ENCODE measurements at regions not wholly inside any gene's neighbourhood (a gene's known extent, or its start where the extent isn't known, plus 50 kb on each side); places are given as distances from the start of the nearest gene placed in this dataset.

- no peaks in the 10 kb centered on the region for H4K20me1 ChIP-seq (ENCODE audit: insufficient read depth)
- intact Hi-C loops (cut with micrococcal nuclease), result no loop called here
- no peak for ATAC-seq
- no TSS peak for BruUV-seq (replicated peaks)
- H3K36me3 ChIP-seq (ENCODE audit: control insufficient read depth in 1 of 2, insufficient read depth in 2 of 2, low read length in 2 of 2), result no peaks in the 10 kb centered on the region
- DNase-seq (ENCODE audit: low read depth, low spot score), result no peak
- H3K27me3 ChIP-seq (ENCODE audit: insufficient read depth, low read length), result no peaks in the 10 kb centered on the region
- no peaks in the 10 kb centered on the region for H3K79me2 ChIP-seq (ENCODE audit: insufficient read depth, low read length)
- no peaks in the 10 kb centered on the region for H3K9me2 ChIP-seq (ENCODE audit: insufficient read depth)
- H3K4me3 ChIP-seq (replicated peaks in 1 of 2; ENCODE audit: low read depth in 1 of 2, low read length in 2 of 2), result no peak overlapping the region
- no peak overlapping the region for H3K4me2 ChIP-seq (ENCODE audit: low read length)
- no peak overlapping the region for H3K27ac ChIP-seq (ENCODE audit: low read depth, low read length)
- ChIA-PET RAD21 (ENCODE audit: low non-redundant PET in 1 of 2, low total read pairs in 2 of 2, uncharacterized antibody in 2 of 2, unreplicated experiment in 2 of 2) (no interaction called here), CTCF (no interaction called here), POLR2A (no interaction called here)
- H3K9me3 ChIP-seq (ENCODE audit: control insufficient read depth in 1 of 2, insufficient read depth in 1 of 2, low read depth in 1 of 2, low read length in 2 of 2), result peaks cover 9 to 16% of the 10 kb centered on the region in 2 experiments; a peak in 2 of 4 replicates
- no peak overlapping the region for H3K9ac ChIP-seq (ENCODE audit: low read length)
- no peaks in the 10 kb centered on the region for H3K4me1 ChIP-seq (ENCODE audit: control insufficient read depth in 1 of 2, insufficient read depth in 2 of 2, low read length in 2 of 2)
- no peak overlapping the region for H2AFZ ChIP-seq (ENCODE audit: low read depth, low read length, poor library complexity, severe bottlenecking)
- no peak for TF ChIP-seq CBX3 (IDR thresholded peaks at IDR 0.05; ENCODE audit: low read depth)
- no peak for TF ChIP-seq RAD21 (IDR thresholded peaks at IDR 0.05; ENCODE audit: low read depth)
- TF ChIP-seq ZNF274 (IDR thresholded peaks at IDR 0.05; ENCODE audit: low read depth, low read length), result no peak
- TF ChIP-seq POLR2AphosphoS5 (IDR thresholded peaks at IDR 0.05; ENCODE audit: low read depth, low read length), result no peak
- TF ChIP-seq EZH2 (IDR thresholded peaks at IDR 0.05), result no peak
- TF ChIP-seq ELF1 (IDR thresholded peaks at IDR 0.05; ENCODE audit: borderline replicate concordance, low read depth), result no peak
- TF ChIP-seq REST (IDR thresholded peaks at IDR 0.05; ENCODE audit: low read depth), result no peak
- no peak for TF ChIP-seq POLR2A (IDR thresholded peaks at IDR 0.05; ENCODE audit: borderline replicate concordance, extremely low read depth, insufficient read depth, insufficient read length)
- TF ChIP-seq CEBPB (IDR thresholded peaks at IDR 0.05; ENCODE audit: low read depth), result no peak
- TF ChIP-seq SRF (IDR thresholded peaks at IDR 0.05; ENCODE audit: low read depth), result no peak
- no peak for TF ChIP-seq ZBTB33 (IDR thresholded peaks at IDR 0.05; ENCODE audit: extremely low read depth, insufficient replicate concordance, low read length)
- TF ChIP-seq ATF3 (IDR thresholded peaks at IDR 0.05), result no peak
- TF ChIP-seq CTCF (IDR thresholded peaks at IDR 0.05 in 2 of 3, conservative IDR thresholded peaks at IDR 0.05 in 1 of 3; ENCODE audit: borderline replicate concordance in 1 of 3, insufficient read depth in 1 of 3, low read depth in 2 of 3, low read length in 2 of 3), result no peak
- no peak for TF ChIP-seq MAX (IDR thresholded peaks at IDR 0.05)
- TF ChIP-seq ZFX (IDR thresholded peaks at IDR 0.05), result no peak
- TF ChIP-seq YY1 (IDR thresholded peaks at IDR 0.05; ENCODE audit: extremely low read depth, insufficient replicate concordance, low read depth, low read length), result no peak
- no peak for TF ChIP-seq TCF7L2 (IDR thresholded peaks at IDR 0.05; ENCODE audit: borderline replicate concordance, extremely low read depth, insufficient read depth, insufficient read length)
Observed at GRCh38 chr2:21746499-21746898, 622.7 kb downstream of the TDRD15 start.
